GM18519 (cell line): ENCODE measurements at regions not wholly inside any gene's neighbourhood (a gene's known extent, or its start where the extent isn't known, plus 50 kb on each side); places are given as distances from the start of the nearest gene placed in this dataset.
"Not testable (repeated sequence)": the region's sequence is repeated elsewhere in the genome, so short reads cannot be mapped to it uniquely, and the experiment has no call there.

Experiments
- ATAC-seq: cut with Tn5 transposase; IDR thresholded peaks from one replicate; pipeline ENCODE4 v1.9.1; 2021; ENCODE audit warnings: mild to moderate bottlenecking, moderate library complexity; ENCODE audit not compliant: unreplicated experiment, low FRiP score

DNA sequence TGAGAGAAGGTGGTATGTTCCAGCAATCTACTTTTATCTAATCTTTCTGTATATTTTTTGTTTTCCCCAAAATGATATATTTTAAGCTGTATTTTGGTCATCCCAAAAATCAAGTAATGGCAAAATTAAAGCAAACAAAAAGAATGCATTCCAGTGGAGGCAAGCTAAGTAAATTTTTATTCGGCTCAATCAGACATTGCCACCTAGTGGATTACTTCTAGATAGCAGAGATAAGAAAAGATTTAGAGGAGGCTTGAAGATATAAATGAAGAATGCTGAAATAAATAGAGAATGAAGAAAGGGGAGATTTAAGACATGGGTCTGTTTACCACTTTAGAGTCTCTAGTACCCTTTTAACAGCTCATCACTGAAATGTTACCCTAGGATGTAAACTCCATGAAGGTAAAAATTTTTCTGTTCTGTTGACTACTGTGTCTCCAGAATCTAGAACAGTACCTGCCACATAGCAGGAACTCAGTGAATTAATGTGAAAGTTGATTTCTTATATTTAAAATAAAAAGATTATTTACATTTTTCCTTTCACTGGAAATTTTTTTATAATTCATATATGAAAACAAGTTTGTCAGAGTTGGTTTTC lies 110.9 kb upstream of the ANK2 start:
- ATAC-seq: no peak

DNA sequence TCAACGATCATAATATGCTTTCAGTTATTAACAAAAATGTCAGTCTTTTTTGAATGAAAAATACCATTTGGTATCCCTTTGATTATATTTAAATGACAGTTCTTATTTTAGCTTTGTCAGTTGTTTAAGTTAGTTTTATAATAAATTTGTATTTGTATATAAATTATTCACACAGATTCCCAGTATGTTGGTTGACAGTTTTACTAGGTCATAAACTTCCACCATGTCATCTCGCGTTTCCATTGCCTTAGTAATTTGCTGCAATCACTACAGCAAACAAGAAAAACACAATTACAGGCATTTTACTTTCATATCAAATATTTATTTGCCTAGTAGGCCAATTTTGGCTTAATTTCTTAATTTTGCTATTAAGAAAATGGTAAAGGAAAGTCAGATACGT lies 109.6 kb upstream of the ANK2 start:
- ATAC-seq: no peak

DNA sequence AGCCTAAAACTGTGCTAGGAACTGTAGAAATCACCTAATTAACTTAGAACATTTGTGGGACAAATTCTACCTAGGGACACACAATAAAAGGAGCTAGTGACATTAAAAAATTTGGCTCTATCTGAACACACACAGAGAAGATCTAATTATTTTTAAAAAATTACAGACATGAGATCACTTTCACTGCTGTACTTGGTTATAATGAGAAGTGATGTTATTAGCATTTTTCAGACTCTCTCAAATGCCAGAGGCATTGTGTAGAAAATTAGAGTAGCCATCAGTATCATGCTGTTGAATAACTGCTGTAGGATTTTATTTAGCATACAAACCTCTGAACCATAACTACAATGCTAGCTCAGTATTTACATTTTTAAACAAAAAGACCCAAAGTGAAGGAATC lies 109.1 kb upstream of the ANK2 start:
- ATAC-seq: no peak

DNA sequence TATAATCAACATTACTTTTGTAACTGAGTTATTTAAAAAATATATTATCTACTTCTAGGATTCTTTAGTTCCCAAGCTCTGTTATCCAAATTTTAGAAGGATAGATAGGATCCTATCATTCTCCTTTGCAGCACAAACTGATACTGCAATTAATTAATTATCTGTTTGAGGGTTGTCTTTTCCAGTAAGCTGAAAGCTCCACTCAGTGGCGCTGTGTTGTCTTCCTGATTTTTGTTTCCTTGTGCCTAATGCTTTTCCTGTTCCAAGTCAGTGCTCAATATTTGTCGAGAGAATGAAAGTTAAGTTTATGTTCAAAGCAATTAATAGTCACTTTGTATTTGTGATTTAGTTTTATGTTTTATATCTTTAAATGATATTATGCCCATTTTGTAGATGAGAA lies 107.4 kb upstream of the ANK2 start:
- ATAC-seq: no peak

DNA sequence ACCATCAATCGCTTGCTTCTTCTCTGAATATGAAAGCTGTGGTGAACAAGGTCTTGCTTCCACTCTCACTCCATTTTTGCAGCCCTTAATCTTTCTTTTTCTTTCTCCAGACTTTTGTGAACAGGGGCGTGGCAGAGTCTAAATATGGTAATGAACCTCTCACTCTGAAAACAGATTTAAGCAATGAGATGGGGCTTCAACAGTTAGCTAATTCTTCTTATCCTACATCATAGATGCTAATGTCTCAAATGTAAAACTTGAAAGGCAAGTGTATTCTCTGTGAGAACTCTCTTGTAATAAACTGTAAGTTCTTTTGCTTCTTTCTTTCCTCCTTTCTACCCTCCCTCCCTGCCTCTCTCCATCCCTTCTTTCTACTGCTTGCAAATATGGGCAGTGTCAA lies 106.5 kb upstream of the ANK2 start:
- no peak for ATAC-seq

DNA sequence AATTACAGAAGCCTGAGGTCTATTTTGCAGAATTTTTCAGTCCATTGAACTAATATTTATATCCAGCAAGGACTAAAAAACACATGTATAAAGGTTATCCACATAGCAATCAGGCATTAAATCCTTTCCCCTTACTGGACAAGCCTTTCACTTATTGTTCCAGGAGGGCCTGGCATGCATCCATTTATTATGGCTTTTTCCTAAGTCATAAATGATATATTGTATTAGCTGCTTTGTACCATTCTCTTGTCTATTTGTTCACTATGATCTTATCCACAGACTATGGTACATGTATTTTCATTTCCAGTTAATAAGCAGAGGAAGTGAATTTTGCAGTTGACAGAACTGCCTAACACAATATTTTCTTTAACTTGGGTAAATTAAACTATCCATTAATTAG lies 105.4 kb upstream of the ANK2 start:
- no peak for ATAC-seq

DNA sequence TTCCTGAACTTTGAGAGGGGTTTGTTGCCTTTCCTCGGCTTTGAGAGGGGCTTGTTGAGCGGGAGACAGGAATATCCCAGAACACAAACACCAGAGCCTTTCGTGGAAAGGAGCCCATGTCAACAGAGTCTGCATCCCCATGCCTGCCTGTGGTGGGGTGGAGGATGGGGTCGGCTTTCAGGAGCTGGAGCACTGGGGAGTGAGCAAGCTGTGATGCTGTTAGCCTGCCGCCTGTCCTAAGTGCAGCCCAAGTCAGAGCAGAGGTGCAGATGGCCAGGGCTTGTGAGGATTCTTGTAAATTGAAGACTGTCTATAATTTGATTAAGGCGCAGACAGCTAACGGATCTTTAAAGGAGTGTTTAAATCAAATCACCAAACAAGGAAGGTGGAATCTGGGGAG lies 103.3 kb upstream of the ANK2 start:
- ATAC-seq: no peak

DNA sequence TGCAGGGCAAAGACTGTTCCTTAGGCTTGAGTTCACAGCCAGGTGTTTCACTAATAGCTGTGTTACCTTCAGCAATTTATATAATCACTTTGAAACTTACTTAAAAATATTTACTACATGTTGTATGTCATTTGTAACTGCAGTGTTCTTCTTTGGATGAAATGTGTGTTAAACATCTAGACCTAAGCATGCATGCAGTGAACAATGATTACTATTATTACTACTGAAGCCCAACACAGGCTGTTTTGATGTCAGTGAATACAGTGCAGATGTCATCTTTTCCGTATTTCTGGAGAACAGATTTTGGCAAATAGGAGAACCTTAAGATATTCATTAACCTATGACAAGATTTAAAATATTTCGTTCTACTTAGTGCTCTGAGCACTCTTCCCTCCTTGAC lies 101.8 kb upstream of the ANK2 start:
- ATAC-seq: no peak

DNA sequence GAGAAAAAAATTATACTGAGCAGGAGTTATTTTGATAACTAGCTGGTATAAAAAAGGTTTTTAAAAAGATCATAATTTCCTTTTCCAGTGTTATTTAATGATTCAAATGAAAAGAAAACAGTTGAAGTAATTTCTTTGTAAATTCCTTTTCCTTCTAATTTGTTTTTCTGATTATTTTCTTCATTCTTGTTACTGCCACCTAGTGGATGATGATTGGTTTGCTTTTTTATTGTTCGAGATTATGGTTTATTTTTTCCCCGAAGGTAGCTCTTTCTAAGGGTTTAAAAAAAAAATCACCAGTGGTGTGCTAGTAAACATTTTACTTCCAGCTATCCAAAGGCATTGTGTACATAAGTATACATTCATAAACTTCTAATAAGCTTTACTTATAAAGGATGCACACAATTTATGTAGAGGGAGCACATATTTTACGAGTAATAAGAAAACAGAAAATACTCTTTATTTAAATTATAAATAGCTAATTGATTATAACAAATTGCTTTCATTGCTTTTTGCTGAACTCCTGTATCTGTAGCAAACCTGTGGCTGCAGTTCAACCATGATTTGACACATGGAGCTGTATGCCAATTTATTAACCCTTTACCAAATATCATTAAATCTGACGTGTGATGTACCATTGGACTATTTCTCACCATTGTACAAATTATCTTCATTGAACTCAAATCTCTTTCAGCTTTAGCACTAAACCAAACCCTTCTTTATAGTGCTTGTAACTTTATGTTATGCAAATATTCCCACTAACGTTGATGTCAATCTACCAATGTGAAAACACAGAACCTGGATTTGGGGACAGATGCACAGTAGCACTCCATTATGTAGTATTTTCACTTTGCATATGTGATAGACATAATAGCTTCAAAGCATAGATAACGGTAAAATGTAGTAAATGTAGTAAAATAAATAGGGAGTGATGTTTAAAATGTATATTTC lies 97.8 kb upstream of the ANK2 start:
- ATAC-seq: no peak

DNA sequence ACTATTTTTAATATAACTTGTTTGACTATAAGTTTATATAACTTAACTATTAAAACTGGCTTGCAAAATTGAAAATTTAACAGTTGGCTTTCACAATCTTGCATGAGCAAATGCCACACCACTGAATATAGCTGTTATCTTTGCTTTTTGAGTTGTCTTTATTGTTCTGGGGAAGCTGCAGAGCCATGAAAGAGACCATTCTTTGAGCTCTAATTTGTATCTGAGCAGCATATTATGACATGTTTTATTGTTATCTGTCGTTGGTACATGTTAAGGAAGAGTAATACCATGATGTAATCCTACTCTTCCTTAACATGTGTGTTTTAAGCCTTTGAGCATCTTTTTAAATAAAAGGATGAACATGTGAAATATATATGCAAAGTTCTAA lies 97.1 kb upstream of the ANK2 start:
- ATAC-seq: no peak

DNA sequence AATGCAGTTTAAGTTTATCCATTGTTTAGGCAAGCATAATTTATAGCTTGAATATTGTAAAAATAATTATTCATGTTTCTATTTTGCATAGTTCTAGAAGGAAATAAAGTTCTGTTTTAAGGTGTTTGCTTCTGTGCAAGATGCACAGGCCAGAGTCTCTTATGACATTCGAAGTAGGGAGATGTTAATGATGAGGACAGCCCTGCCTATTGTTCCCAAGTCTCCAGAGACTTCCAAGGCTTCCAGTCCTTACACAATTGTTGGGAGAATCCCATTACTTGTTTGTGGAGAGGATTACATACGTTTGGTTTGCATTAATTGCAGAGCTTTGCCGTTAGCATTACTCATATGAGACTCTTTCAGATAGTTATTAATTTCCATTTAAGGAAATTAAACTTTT lies 96.2 kb upstream of the ANK2 start:
- ATAC-seq: no peak

DNA sequence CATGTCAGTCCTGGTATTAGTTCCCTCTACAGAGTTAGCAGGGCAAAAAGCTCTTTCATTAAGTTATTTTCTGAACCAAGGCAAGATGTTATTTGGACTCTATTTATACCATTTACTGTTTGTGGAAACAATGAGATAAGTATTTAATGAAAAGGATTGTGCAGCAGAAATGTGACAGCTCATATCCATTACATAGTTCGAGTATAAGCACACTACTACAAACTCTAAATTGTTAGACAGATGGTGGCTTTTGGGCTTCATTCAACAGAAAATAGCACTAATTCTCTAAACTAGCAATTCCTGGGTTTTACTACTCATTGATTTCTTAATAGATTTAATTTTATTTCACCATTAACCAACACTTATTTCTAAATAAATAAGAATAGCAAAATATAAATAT lies 95.2 kb upstream of the ANK2 start:
- no peak for ATAC-seq

DNA sequence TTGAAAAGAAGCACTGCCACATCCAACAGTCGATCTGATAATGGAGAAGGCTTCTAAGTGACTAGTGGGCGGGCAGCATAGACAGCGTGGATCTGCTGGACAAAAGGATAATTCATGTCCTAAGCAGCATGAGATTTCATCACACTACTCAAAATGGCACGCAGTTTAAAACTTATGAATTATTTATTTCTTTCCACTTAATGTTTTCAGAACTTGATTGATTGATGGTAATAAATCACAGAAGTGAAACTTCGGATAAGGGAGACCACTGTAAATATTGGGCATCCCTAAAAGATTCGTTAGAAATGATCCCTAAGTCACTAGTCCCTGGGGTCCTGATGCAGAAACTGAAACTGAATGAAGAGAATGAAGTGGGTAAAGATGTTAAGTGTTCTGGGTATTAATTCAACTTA lies 93.0 kb upstream of the ANK2 start:
- ATAC-seq: no peak

DNA sequence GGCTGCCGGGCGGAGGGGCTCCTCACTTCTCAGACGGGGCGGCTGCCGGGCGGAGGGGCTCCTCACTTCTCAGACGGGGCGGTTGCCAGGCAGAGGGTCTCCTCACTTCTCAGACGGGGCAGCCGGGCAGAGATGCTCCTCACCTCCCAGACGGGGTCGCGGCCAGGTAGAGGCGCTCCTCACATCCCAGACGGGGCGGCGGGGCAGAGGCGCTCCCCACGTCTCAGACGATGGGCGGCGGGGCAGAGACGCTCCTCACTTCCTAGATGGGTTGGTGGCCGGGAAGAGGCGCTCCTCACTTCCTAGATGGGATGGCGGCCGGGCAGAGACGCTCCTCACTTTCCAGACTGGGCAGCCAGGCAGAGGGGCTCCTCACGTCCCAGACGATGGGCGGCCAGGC lies 91.7 kb upstream of the ANK2 start:
- ATAC-seq: not testable (repeated sequence)

DNA sequence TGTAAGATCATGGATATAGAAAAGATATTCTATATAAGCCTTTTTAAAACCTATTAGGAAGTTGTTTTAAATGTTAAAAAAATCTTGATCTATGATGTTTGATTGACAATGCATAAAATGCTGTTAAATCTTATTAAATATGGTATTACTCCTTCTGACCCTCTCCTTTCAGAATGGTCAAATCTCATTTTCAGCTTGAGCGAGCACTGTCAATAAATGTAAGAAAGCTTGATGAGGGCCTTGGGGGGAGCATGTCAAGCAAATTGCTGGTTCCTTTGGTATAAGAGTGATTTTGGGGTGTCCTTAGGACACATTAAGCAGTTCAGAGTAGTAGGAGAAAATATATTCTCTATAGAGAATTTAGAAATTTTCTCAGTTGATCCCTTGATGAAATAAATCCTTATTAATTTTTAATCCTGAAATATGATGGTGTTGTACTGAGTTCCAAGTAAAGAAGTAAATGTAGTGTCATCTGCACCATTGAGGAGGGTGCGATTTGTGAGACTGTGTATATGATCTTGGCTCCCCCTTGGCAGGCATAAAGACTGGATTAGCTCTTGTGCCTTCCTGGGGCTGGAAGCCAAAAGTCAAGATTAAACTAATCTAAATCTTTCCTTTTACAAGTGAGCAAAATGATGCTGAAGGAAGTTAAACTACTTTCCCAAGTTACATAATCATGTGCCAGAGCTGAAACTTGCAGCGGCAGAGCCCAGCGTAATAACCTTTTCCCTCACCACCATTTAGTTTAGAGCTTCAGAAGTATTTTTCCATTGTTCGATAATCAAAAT lies 82.6 kb upstream of the ANK2 start:
- no peak for ATAC-seq

DNA sequence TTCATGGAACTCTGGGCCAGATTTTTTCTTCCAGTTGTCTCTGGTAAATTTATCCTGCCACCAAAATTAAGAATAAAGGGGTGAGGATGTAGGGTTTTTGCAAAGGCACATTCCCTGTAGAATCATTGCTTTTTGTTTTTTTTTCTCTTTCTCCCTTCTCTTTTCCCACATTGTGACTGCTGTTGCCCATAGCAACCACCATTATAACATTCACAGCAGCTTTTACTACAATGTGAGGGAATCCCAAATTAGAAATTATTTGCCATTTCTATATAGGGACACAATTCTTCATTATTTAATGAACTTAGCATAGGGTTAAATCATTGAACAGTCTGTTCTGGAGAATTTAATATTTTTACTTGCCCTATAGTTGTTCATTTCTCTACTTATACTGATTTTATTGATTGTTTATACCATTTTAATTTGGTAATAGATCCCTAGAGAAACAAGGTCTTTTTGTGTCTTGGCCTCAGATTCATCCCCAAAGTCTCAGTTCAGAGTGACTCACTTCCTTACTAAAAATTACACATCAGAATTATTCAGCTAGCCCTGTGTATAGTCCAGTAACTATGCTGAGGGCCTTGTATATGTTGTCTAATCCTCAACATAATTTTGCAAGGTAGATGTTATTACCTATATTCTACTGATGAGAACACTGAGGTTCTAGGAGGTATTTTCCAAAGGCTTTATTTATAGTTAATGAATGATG lies 80.8 kb upstream of the ANK2 start:
- no peak for ATAC-seq

DNA sequence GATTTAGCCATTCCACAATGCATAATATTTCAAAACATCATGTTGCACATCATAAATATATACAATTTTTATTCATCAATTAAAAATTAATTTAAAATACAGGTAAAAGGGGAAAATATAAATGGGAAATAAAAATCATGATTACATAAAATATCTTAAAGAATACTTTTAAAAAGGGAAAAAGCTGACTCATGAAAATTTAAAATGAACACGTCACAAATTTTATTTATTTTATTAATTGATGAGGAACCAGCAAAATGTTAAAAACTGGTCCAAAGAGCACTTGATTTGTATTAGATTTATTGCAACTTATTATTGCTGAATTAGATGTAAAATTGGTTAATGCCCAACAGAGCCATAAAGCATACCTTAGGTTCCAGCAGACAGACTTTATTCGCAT lies 78.5 kb upstream of the ANK2 start:
- no peak for ATAC-seq

DNA sequence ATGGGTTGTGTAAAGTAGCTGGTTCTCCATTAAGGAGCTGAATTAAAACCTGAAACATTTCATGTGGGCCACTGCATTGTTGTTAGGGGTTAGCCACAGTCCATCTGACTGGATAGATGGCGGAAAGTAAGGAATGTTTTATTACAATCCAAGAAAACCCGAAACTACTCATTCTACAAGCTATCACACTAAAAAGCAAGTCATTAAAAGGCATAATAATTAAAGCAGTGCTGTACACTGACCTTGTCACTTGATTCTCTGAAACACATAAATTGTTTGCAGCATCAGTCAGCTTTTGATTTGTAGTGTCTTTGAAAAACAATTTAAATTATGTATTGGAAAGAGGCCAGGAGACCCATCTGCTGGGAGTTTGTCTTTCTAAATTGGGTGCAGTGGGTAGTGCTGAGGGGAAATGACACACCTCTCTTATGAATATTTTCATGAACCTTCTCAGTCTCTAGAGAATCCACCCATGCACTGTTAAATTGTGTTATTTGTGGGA lies 75.7 kb upstream of the ANK2 start:
- ATAC-seq: no peak

DNA sequence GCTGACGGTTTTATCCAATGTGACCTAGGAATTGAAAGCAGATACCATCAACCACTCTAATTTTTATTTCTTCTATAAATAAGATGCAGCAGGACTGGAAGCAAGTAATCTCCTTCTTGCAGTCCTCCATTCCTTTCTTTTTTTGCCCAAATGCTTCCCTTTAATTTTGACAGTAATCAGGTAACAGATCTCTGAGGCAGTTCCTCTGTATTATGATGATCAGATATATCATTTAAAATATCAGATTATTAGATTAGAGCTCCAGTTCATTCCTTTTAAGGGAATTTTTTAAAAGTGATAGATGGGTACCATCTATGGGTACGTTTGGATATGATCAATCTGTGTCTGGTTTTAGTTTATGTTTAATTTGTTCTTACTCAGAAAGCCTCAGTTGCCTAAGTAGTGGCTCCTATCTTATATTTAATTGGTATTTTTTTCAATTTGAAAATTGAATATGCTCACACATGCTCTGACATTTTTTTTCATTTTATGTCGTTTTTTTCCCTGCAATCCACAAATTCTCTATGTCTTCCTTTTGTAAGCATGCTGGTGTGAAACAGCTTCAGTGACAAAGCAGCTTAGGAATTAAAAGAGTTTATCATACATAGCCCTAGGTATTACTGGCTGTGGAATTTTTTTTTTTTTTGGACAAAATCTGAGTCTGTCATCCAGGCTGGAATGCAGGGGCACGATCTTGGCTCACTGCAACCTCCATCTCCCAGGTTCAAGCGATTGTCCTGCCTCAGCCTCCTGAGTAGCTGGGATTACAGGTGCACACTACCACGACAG lies 73.7 kb upstream of the ANK2 start:
- ATAC-seq: no peak
